ENCODE measurements at regions not wholly inside any gene's neighbourhood (a gene's known extent, or its start where the extent isn't known, plus 50 kb on each side); places are given as distances from the start of the nearest gene placed in this dataset.

- no peak for TF ChIP-seq EZH2phosphoT487 (IDR thresholded peaks at IDR 0.05; ENCODE audit: borderline replicate concordance, low read depth, low read length)
- no peak for TF ChIP-seq CTCF (conservative IDR thresholded peaks at IDR 0.05; ENCODE audit: low read length)
These were observed 167.6 kb upstream of the NYAP2 start for GRCh38 chr2:225231900-225232299.

Measured in OCI-LY7 (cell line).